C4-2B (cell line): ENCODE measurements at regions not wholly inside any gene's neighbourhood (a gene's known extent, or its start where the extent isn't known, plus 50 kb on each side); places are given as distances from the start of the nearest gene placed in this dataset.

Source experiments
- H3K27ac ChIP-seq: fragments of 450-650 bp; 2 replicates; pipeline ENCODE4 v1.5.1; 2017
- CTCF ChIP-seq: fragments of 450-650 bp; conservative IDR thresholded peaks from 2 replicates; pipeline ENCODE4 v1.5.1; 2017; ENCODE audit warnings: mild to moderate bottlenecking
- ZFX ChIP-seq: fragments of 450-650 bp; IDR thresholded peaks from 2 replicates; pipeline ENCODE4 v1.6.1; 2017

GRCh38 chr12:98084391-98084790, 431.0 kb upstream of the TMPO start:
- H3K27ac ChIP-seq, result no peak overlapping the region
- TF ChIP-seq ZFX (no peak), CTCF (no peak)

GRCh38 chr12:98085046-98085755, 430.2 kb upstream of the TMPO start:
- no peak overlapping the region for H3K27ac ChIP-seq
- TF ChIP-seq ZFX (no peak), CTCF (no peak)

GRCh38 chr12:98090731-98091130, 424.7 kb upstream of the TMPO start:
- TF ChIP-seq CTCF (no peak), ZFX (no peak)
- no peak overlapping the region for H3K27ac ChIP-seq

GRCh38 chr12:98096436-98096835, 419.0 kb upstream of the TMPO start:
- H3K27ac ChIP-seq, result no peak overlapping the region
- no peak for TF ChIP-seq ZFX
- TF ChIP-seq CTCF, result no peak

- TF ChIP-seq ZFX (no peak), CTCF (no peak)
- no peak overlapping the region for H3K27ac ChIP-seq
Observed at GRCh38 chr12:98106031-98106683, 409.2 kb upstream of the TMPO start.

GRCh38 chr12:98109266-98109665, 406.1 kb upstream of the TMPO start:
- no peak overlapping the region for H3K27ac ChIP-seq
- no peak for TF ChIP-seq CTCF
- TF ChIP-seq ZFX, result no peak

- H3K27ac ChIP-seq, result no peak overlapping the region
- TF ChIP-seq CTCF (no peak), ZFX (no peak)
Observed at GRCh38 chr12:98110536-98110935, 404.9 kb upstream of the TMPO start.
